ENCODE measurements at regions not wholly inside any gene's neighbourhood (a gene's known extent, or its start where the extent isn't known, plus 50 kb on each side); places are given as distances from the start of the nearest gene placed in this dataset.

GRCh38 chr5:2338686-2339085 is 412.8 kb downstream of the IRX2 start:
- H3K79me2 ChIP-seq (ENCODE audit: insufficient read depth, low read length): no peaks in the 10 kb centered on the region
- H2AFZ ChIP-seq (ENCODE audit: low read depth, low read length): no peak overlapping the region
- H3K27me3 ChIP-seq (ENCODE audit: insufficient read depth, low read length): no peaks in the 10 kb centered on the region
- no peak overlapping the region for H3K4me3 Mint-ChIP-seq (ENCODE audit: unreplicated experiment)
- H3K36me3 Mint-ChIP-seq (ENCODE audit: low read depth, unreplicated experiment): no peaks in the 10 kb centered on the region
- H3K4me3 ChIP-seq (ENCODE audit: insufficient read depth, low read depth, low read length): no peak overlapping the region
- DNase-seq (ENCODE audit: low read depth) (no peak), FAIRE-seq (no peak)
- H3K4me2 ChIP-seq (ENCODE audit: low read length): no peak overlapping the region
- H3K9me3 Mint-ChIP-seq (ENCODE audit: unreplicated experiment): no peaks in the 10 kb centered on the region
- TF ChIP-seq EZH2 (IDR thresholded peaks at IDR 0.05; ENCODE audit: insufficient read depth, low read length) (no peak), CTCF (IDR thresholded peaks at IDR 0.05; ENCODE audit: insufficient read depth, low read depth, low read length) (no peak)
- H3K36me3 ChIP-seq (ENCODE audit: insufficient read depth, low read length): no peaks in the 10 kb centered on the region
- H3K9me3 ChIP-seq (ENCODE audit: insufficient read depth, low read depth, low read length): peaks cover 7% of the 10 kb centered on the region
- H3K27ac Mint-ChIP-seq (ENCODE audit: unreplicated experiment): no peak overlapping the region
- no peak overlapping the region for H3K9ac ChIP-seq (ENCODE audit: low read length)
- H4K20me1 ChIP-seq (ENCODE audit: insufficient read depth, low read length): no peaks in the 10 kb centered on the region
- peaks cover 1% of the 10 kb centered on the region for H3K4me1 Mint-ChIP-seq (ENCODE audit: low read depth, unreplicated experiment)
- peaks cover 9% of the 10 kb centered on the region for H3K27me3 Mint-ChIP-seq (ENCODE audit: low read depth, unreplicated experiment)
- H3K4me1 ChIP-seq (ENCODE audit: insufficient read depth, low read length): no peaks in the 10 kb centered on the region
- no peak overlapping the region for H3K27ac ChIP-seq (ENCODE audit: low read depth, low read length)

GRCh38 chr5:2335733-2336515 is 415.6 kb downstream of the IRX2 start:
- peaks cover 16% of the 10 kb centered on the region for H3K9me3 ChIP-seq (ENCODE audit: insufficient read depth, low read depth, low read length)
- H3K27me3 ChIP-seq (ENCODE audit: insufficient read depth, low read length): no peaks in the 10 kb centered on the region
- no peaks in the 10 kb centered on the region for H4K20me1 ChIP-seq (ENCODE audit: insufficient read depth, low read length)
- no peaks in the 10 kb centered on the region for H3K79me2 ChIP-seq (ENCODE audit: insufficient read depth, low read length)
- H2AFZ ChIP-seq (ENCODE audit: low read depth, low read length): no peak overlapping the region
- H3K4me3 ChIP-seq (ENCODE audit: insufficient read depth, low read depth, low read length): no peak overlapping the region
- H3K4me1 ChIP-seq (ENCODE audit: insufficient read depth, low read length): no peaks in the 10 kb centered on the region
- H3K36me3 ChIP-seq (ENCODE audit: insufficient read depth, low read length): no peaks in the 10 kb centered on the region
- TF ChIP-seq CTCF (IDR thresholded peaks at IDR 0.05; ENCODE audit: insufficient read depth, low read depth, low read length) (no peak), EZH2 (IDR thresholded peaks at IDR 0.05; ENCODE audit: insufficient read depth, low read length) (no peak)
- no peak overlapping the region for H3K4me2 ChIP-seq (ENCODE audit: low read length)
- no peak overlapping the region for H3K9ac ChIP-seq (ENCODE audit: low read length)
- Mint-ChIP-seq H3K36me3 (ENCODE audit: low read depth, unreplicated experiment) (no peaks in the 10 kb centered on the region), H3K27ac (ENCODE audit: unreplicated experiment) (no peak overlapping the region), H3K4me1 (ENCODE audit: low read depth, unreplicated experiment) (peaks cover 1% of the 10 kb centered on the region), H3K27me3 (ENCODE audit: low read depth, unreplicated experiment) (peaks cover 6% of the 10 kb centered on the region), H3K4me3 (ENCODE audit: unreplicated experiment) (no peak overlapping the region), H3K9me3 (ENCODE audit: unreplicated experiment) (no peaks in the 10 kb centered on the region)
- DNase-seq (ENCODE audit: low read depth) (no peak), FAIRE-seq (no peak)
- H3K27ac ChIP-seq (ENCODE audit: low read depth, low read length): no peak overlapping the region

- FAIRE-seq: no peak
- peaks cover 1% of the 10 kb centered on the region for H3K4me1 Mint-ChIP-seq (ENCODE audit: low read depth, unreplicated experiment)
- no peaks in the 10 kb centered on the region for H3K27me3 ChIP-seq (ENCODE audit: insufficient read depth, low read length)
These were observed 416.2 kb downstream of the IRX2 start for GRCh38 chr5:2335125-2335732.

More at GRCh38 chr5:2335125-2335732, 416.2 kb downstream of the IRX2 start:
- H3K27ac Mint-ChIP-seq (ENCODE audit: unreplicated experiment): no peak overlapping the region
- no peak for TF ChIP-seq CTCF (IDR thresholded peaks at IDR 0.05; ENCODE audit: insufficient read depth, low read depth, low read length)
- no peak for TF ChIP-seq EZH2 (IDR thresholded peaks at IDR 0.05; ENCODE audit: insufficient read depth, low read length)
- no peaks in the 10 kb centered on the region for H3K4me1 ChIP-seq (ENCODE audit: insufficient read depth, low read length)
- H4K20me1 ChIP-seq (ENCODE audit: insufficient read depth, low read length): no peaks in the 10 kb centered on the region
- H3K27me3 Mint-ChIP-seq (ENCODE audit: low read depth, unreplicated experiment): peaks cover 6% of the 10 kb centered on the region
- H2AFZ ChIP-seq (ENCODE audit: low read depth, low read length): no peak overlapping the region
- H3K4me2 ChIP-seq (ENCODE audit: low read length): no peak overlapping the region
- no peak overlapping the region for H3K27ac ChIP-seq (ENCODE audit: low read depth, low read length)
- H3K4me3 Mint-ChIP-seq (ENCODE audit: unreplicated experiment): no peak overlapping the region
- H3K36me3 ChIP-seq (ENCODE audit: insufficient read depth, low read length): no peaks in the 10 kb centered on the region
- no peaks in the 10 kb centered on the region for H3K79me2 ChIP-seq (ENCODE audit: insufficient read depth, low read length)
- no peak overlapping the region for H3K9ac ChIP-seq (ENCODE audit: low read length)
- H3K9me3 ChIP-seq (ENCODE audit: insufficient read depth, low read depth, low read length): peaks cover 16% of the 10 kb centered on the region
- H3K9me3 Mint-ChIP-seq (ENCODE audit: unreplicated experiment): no peaks in the 10 kb centered on the region
- no peaks in the 10 kb centered on the region for H3K36me3 Mint-ChIP-seq (ENCODE audit: low read depth, unreplicated experiment)
- no peak for DNase-seq (ENCODE audit: low read depth)
- H3K4me3 ChIP-seq (ENCODE audit: insufficient read depth, low read depth, low read length): no peak overlapping the region

All from astrocyte (in vitro differentiated cells and primary cell).